ENCODE measurements at regions not wholly inside any gene's neighbourhood (a gene's known extent, or its start where the extent isn't known, plus 50 kb on each side); places are given as distances from the start of the nearest gene placed in this dataset.

DNA sequence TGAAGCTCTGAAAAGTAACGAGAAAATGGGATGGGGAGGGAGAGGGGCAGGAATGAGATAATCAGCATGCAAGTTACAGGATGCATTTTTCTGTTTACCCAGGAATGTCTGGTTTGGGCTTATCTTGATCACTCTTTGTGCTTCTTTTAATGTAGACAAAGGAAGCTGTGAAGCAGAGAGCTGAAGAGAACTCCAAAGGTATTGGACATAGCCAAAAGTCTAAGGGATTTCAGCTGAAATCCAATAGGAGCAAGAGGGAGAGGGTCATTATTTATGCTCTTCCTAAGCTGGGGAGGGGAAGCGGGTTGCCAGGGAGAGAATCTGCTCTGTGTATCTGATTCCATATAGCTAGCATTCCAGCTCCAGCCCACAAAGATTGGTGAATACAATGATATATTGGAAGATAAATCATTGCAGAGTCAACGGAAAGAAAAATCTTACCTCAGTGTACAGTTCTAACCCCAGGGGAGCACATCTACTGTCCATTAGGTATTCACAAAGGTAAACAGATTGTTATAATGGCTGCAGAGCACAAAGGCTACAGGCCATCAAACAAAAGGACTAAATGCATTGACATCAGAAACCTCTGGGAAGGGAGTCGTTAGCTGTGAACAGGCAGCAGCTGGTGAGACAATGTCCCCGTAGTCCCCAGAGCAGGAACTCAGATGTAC, 61.0 kb upstream of the PELI2 start:
- TF ChIP-seq POLR2A (IDR thresholded peaks at IDR 0.05; ENCODE audit: low read depth, low read length) (no peak), EZH2 (IDR thresholded peaks at IDR 0.05; ENCODE audit: borderline replicate concordance, low read depth, low read length, severe bottlenecking) (no peak), JUN (IDR thresholded peaks at IDR 0.05; ENCODE audit: borderline replicate concordance, insufficient read depth, insufficient read length, low read depth) (no peak), POLR2AphosphoS5 (IDR thresholded peaks at IDR 0.05; ENCODE audit: insufficient read depth, low read depth, low read length) (no peak), FOS (IDR thresholded peaks at IDR 0.05; ENCODE audit: borderline replicate concordance, insufficient read depth, low read length) (no peak), MYC (IDR thresholded peaks at IDR 0.05; ENCODE audit: low read depth, low read length) (no peak)
- TF ChIP-seq, protein P1, sequence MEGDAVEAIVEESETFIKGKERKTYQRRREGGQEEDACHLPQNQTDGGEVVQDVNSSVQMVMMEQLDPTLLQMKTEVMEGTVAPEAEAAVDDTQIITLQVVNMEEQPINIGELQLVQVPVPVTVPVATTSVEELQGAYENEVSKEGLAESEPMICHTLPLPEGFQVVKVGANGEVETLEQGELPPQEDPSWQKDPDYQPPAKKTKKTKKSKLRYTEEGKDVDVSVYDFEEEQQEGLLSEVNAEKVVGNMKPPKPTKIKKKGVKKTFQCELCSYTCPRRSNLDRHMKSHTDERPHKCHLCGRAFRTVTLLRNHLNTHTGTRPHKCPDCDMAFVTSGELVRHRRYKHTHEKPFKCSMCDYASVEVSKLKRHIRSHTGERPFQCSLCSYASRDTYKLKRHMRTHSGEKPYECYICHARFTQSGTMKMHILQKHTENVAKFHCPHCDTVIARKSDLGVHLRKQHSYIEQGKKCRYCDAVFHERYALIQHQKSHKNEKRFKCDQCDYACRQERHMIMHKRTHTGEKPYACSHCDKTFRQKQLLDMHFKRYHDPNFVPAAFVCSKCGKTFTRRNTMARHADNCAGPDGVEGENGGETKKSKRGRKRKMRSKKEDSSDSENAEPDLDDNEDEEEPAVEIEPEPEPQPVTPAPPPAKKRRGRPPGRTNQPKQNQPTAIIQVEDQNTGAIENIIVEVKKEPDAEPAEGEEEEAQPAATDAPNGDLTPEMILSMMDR (IDR thresholded peaks at IDR 0.05; ENCODE audit: extremely low read depth in 1 of 2, insufficient read depth in 1 of 2, low read depth in 1 of 2, low read length in 2 of 2): no peak
- TF ChIP-seq, protein P2, sequence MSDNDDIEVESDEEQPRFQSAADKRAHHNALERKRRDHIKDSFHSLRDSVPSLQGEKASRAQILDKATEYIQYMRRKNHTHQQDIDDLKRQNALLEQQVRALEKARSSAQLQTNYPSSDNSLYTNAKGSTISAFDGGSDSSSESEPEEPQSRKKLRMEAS (IDR thresholded peaks at IDR 0.05; ENCODE audit: insufficient read depth, insufficient read length): no peak
